AG04450 (cell line): ENCODE measurements at regions not wholly inside any gene's neighbourhood (a gene's known extent, or its start where the extent isn't known, plus 50 kb on each side); places are given as distances from the start of the nearest gene placed in this dataset.

Experiments used
- CTCF ChIA-PET: fragments of 300-600, 350-600 bp; formaldehyde crosslinking; extraction: SDS; loops from one replicate; lab custom pipeline; 2022; ENCODE audit warnings: antibody characterized with exemption, inconsistent platforms; lab: Charles Lee
- POLR2A ChIA-PET: fragments of 350-600 bp; formaldehyde crosslinking; extraction: SDS; loops from one replicate; lab custom pipeline; 2021; ENCODE audit warnings: antibody characterized with exemption, inconsistent platforms; lab: Yijun Ruan, JAX
- DNase-seq: peaks from one replicate; pipeline ENCODE4 v3.0.0-alpha.2; 2011; ENCODE audit warnings: low read depth, low spot score
- H3K27ac ChIP-seq: one replicate; pipeline ENCODE4 v1.5.1; 2012; ENCODE audit warnings: low read depth, low read length, control low read depth
- H3K27me3 ChIP-seq: one replicate; pipeline ENCODE4 v1.6.0; 2012; ENCODE audit warnings: low read length; ENCODE audit not compliant: control insufficient read depth, insufficient read depth
- H3K4me3 ChIP-seq: 2 replicates; pipeline ENCODE4 v1.5.1; 2011; ENCODE audit warnings: mild to moderate bottlenecking, low read depth, low read length, control low read depth
- H3K9me3 ChIP-seq: 2 replicates; pipeline ENCODE4 v1.5.1; 2012; ENCODE audit warnings: low read length; ENCODE audit not compliant: control insufficient read depth, insufficient read depth
- CTCF ChIP-seq: IDR thresholded peaks from 2 replicates; pipeline ENCODE4 v1.5.1; 2011; ENCODE audit warnings: low read depth, low read length, control low read depth, inconsistent platforms

GRCh38 chrX:120794525-120794975, 81.1 kb downstream of the CT47B1 start:
- ChIA-PET CTCF (interaction anchor here (0.7 kb wide), 1 partner anchor 25 kb away, joined by 3 read pairs; no protein-coding TSS in a partner anchor), POLR2A (no interaction called here)
- no peak for DNase-seq

GRCh38 chrX:120793098-120793497, 82.6 kb downstream of the CT47B1 start:
- ChIA-PET CTCF (no interaction called here), POLR2A (no interaction called here)
- TF ChIP-seq CTCF: no peak
- H3K9me3 ChIP-seq: no peaks in the 10 kb centered on the region
- H3K27ac ChIP-seq: no peak overlapping the region
- DNase-seq: no peak
- no peaks in the 10 kb centered on the region for H3K27me3 ChIP-seq
- H3K4me3 ChIP-seq: no peak overlapping the region

More at GRCh38 chrX:120794525-120794975, 81.1 kb downstream of the CT47B1 start:
- no peak for TF ChIP-seq CTCF
- H3K27ac ChIP-seq: no peak overlapping the region
- no peaks in the 10 kb centered on the region for H3K27me3 ChIP-seq
- no peak overlapping the region for H3K4me3 ChIP-seq
- no peaks in the 10 kb centered on the region for H3K9me3 ChIP-seq

GRCh38 chrX:120791013-120791643, 84.5 kb downstream of the CT47B1 start:
- no peaks in the 10 kb centered on the region for H3K9me3 ChIP-seq
- DNase-seq: no peak
- no peak overlapping the region for H3K27ac ChIP-seq
- ChIA-PET CTCF (interaction anchor here (0.5 to 1.1 kb wide), 3 partner anchors 10 to 599 kb away, joined by 3 read pairs; no protein-coding TSS in a partner anchor), POLR2A (no interaction called here)
- TF ChIP-seq CTCF: no peak
- H3K27me3 ChIP-seq: no peaks in the 10 kb centered on the region
- no peak overlapping the region for H3K4me3 ChIP-seq

- Histone ChIP-seq H3K9me3 (no peaks in the 10 kb centered on the region), H3K4me3 (no peak overlapping the region), H3K27ac (no peak overlapping the region), H3K27me3 (no peaks in the 10 kb centered on the region)
- ChIA-PET CTCF (interaction anchor here (0.6 to 2.2 kb wide), 10 partner anchors 10 to 1824 kb away, joined by 3 to 10 read pairs (median 3); no protein-coding TSS in a partner anchor), POLR2A (no interaction called here)
- no peak for DNase-seq
- TF ChIP-seq CTCF: no peak
Measured at GRCh38 chrX:120790552-120790951, 85.1 kb downstream of the CT47B1 start.

- Histone ChIP-seq H3K27ac (no peak overlapping the region), H3K27me3 (no peaks in the 10 kb centered on the region), H3K4me3 (no peak overlapping the region), H3K9me3 (no peaks in the 10 kb centered on the region)
- peak; percentile 65 for TF ChIP-seq CTCF
- ChIA-PET POLR2A (no interaction called here), CTCF (interaction anchor here (0.6 to 2.2 kb wide), 9 partner anchors 9 to 1825 kb away, joined by 3 to 10 read pairs (median 3); no protein-coding TSS in a partner anchor)
- DNase-seq: peak; percentile 29
Measured at GRCh38 chrX:120790118-120790517, 85.5 kb downstream of the CT47B1 start.
